ENCODE measurements at regions not wholly inside any gene's neighbourhood (a gene's known extent, or its start where the extent isn't known, plus 50 kb on each side); places are given as distances from the start of the nearest gene placed in this dataset.

DNA sequence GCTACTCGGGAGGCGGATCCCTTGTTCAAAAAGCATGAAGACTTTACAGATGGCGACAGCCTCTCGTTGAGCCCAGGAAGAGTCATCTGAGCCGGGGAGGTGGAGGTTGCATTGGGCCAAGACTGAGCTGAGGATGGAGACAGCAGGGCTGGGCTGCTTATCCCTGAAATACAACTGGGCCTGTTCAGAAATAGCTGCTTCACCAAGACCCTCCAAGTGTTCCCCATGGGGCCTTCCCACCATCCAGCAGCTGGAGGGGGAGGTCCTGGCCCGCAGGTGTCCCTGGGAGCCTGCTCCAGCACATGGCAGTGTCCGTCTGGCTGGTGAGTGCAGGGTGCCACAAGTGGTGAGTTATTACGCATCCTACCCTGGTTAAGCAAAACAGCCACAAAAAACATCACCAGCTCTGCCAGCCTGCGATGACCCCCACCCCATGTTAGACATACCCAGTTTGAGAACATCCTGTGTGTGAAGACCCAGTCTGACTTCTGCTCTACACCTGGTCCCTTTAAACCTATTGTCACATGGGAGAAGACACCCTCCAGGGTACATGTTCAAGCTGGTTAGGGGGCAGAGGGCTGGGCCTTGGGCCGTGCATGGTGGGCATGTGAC, 93.1 kb upstream of the TMPRSS2 start:
- TF ChIP-seq, protein P1, sequence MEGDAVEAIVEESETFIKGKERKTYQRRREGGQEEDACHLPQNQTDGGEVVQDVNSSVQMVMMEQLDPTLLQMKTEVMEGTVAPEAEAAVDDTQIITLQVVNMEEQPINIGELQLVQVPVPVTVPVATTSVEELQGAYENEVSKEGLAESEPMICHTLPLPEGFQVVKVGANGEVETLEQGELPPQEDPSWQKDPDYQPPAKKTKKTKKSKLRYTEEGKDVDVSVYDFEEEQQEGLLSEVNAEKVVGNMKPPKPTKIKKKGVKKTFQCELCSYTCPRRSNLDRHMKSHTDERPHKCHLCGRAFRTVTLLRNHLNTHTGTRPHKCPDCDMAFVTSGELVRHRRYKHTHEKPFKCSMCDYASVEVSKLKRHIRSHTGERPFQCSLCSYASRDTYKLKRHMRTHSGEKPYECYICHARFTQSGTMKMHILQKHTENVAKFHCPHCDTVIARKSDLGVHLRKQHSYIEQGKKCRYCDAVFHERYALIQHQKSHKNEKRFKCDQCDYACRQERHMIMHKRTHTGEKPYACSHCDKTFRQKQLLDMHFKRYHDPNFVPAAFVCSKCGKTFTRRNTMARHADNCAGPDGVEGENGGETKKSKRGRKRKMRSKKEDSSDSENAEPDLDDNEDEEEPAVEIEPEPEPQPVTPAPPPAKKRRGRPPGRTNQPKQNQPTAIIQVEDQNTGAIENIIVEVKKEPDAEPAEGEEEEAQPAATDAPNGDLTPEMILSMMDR (IDR thresholded peaks at IDR 0.05) = no peak
- TF ChIP-seq POLR2A (IDR thresholded peaks at IDR 0.05) = no peak
